ENCODE measurements at regions not wholly inside any gene's neighbourhood (a gene's known extent, or its start where the extent isn't known, plus 50 kb on each side); places are given as distances from the start of the nearest gene placed in this dataset.

GRCh38 chr11:113569391-113569790 is 94.2 kb upstream of the DRD2 start:
- Histone ChIP-seq H3K9me3 (replicated peaks; ENCODE audit: control insufficient read depth, insufficient read depth, low read length) (no peaks in the 10 kb centered on the region), H3K4me3 (no peak overlapping the region), H3K36me3 (ENCODE audit: control insufficient read depth in 2 of 2, insufficient read depth in 2 of 2, low read length in 1 of 2) (no peaks in the 10 kb centered on the region), H3K9ac (ENCODE audit: control insufficient read depth, insufficient read depth, low read length) (no peak overlapping the region), H3K4me1 (ENCODE audit: control insufficient read depth, insufficient read depth, low read length) (no peaks in the 10 kb centered on the region), H3K27ac (ENCODE audit: control insufficient read depth, insufficient read depth) (no peak overlapping the region), H2AFZ (ENCODE audit: control insufficient read depth, low read depth, low read length) (no peak overlapping the region), H3K27me3 (replicated peaks in 1 of 2; ENCODE audit: control insufficient read depth in 2 of 2, insufficient read depth in 2 of 2, low read length in 1 of 2) (no peaks in the 10 kb centered on the region; a peak in 1 of 4 replicates), H3K79me2 (ENCODE audit: control insufficient read depth, insufficient read depth, low read length) (no peaks in the 10 kb centered on the region), H3K4me2 (ENCODE audit: control insufficient read depth, insufficient read depth) (no peak overlapping the region), H4K20me1 (ENCODE audit: control insufficient read depth, insufficient read depth) (no peaks in the 10 kb centered on the region)
- SMC1A ChIA-PET (ENCODE audit: uncharacterized antibody, unreplicated experiment) = interaction anchor here (0.5 kb wide), 1 partner anchor 53 kb away, joined by 3 read pairs; no protein-coding TSS in a partner anchor
- FAIRE-seq (no peak), ATAC-seq (no peak), DNase-seq (ENCODE audit: low read depth, low spot score) (no peak)
- POLR2A ChIA-PET = no interaction called here
- 22% methylated on average over 3 of the region's 3 CpGs for WGBS (ENCODE audit: insufficient coverage, insufficient replicate concordance, low lambda C conversion rate, missing lambda C conversion rate)
- in situ Hi-C loops (cut with MboI) = no loop called here
- CTCF ChIA-PET = interaction anchor here (1.0 kb wide), 1 partner anchor 10 kb away, joined by 6 read pairs; no protein-coding TSS in a partner anchor
- RAD21 ChIA-PET (ENCODE audit: unreplicated experiment) = no interaction called here
- BruUV-seq (replicated peaks) = no TSS peak
- TF ChIP-seq JUND (IDR thresholded peaks at IDR 0.05; ENCODE audit: low read depth, low read length) = no peak
- no peak for TF ChIP-seq FOXM1 (IDR thresholded peaks at IDR 0.05; ENCODE audit: low read depth, low read length)
- no peak for TF ChIP-seq RB1 (IDR thresholded peaks at IDR 0.05; ENCODE audit: borderline replicate concordance)
- intact Hi-C loops (cut with micrococcal nuclease; ENCODE audit: unreplicated experiment) = no loop called here

DNA sequence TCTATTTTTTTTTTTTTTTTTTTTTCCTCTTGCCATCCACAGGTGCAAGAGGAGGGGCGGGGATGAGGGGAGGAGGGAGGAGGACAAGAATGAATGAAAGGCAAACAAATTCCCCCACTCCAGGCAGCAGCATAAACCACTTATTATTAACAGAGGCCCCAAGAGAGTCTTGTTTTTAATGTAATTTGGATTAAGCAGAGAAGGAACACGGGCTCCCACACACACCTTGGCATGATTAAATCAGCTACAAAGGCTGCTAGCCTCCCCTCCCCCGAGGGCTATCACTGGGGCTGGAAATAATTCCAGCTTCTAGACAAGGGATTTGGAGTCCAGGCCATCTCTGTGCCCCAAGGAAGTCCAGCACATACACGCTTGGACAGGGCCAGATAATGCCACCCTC is 93.4 kb upstream of the DRD2 start:
- WGBS (ENCODE audit: insufficient coverage, insufficient replicate concordance, low lambda C conversion rate, missing lambda C conversion rate) = 2% methylated on average over 3 of the region's 4 CpGs
- H3K4me2 ChIP-seq (ENCODE audit: control insufficient read depth, insufficient read depth) = no peak overlapping the region
- TF ChIP-seq ZNF622 (IDR thresholded peaks at IDR 0.05) (no peak), PKNOX1 (IDR thresholded peaks at IDR 0.05) (no peak), IRF4 (IDR thresholded peaks at IDR 0.05; ENCODE audit: low read depth, low read length) (no peak), ETV6 (conservative IDR thresholded peaks at IDR 0.05 in 1 of 2, IDR thresholded peaks at IDR 0.05 in 1 of 2; ENCODE audit: borderline replicate concordance in 1 of 2, low read depth in 1 of 2) (no peak), CBFB (IDR thresholded peaks at IDR 0.05; ENCODE audit: low read depth) (no peak), EP300 (IDR thresholded peaks at IDR 0.05; ENCODE audit: borderline replicate concordance in 1 of 2, control insufficient read depth in 1 of 2, low read depth in 2 of 2, low read length in 2 of 2) (no peak), CBX5 (IDR thresholded peaks at IDR 0.05; ENCODE audit: low read depth) (no peak), HDAC6 (IDR thresholded peaks at IDR 0.05; ENCODE audit: unreplicated experiment) (no peak), RAD51 (IDR thresholded peaks at IDR 0.05) (no peak), FOS (IDR thresholded peaks at IDR 0.05; ENCODE audit: borderline replicate concordance, extremely low read depth, insufficient read length) (no peak)
- TF ChIP-seq, protein P1, sequence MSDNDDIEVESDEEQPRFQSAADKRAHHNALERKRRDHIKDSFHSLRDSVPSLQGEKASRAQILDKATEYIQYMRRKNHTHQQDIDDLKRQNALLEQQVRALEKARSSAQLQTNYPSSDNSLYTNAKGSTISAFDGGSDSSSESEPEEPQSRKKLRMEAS (IDR thresholded peaks at IDR 0.05; ENCODE audit: low read depth, low read length) = no peak
- TF ChIP-seq, protein P2, sequence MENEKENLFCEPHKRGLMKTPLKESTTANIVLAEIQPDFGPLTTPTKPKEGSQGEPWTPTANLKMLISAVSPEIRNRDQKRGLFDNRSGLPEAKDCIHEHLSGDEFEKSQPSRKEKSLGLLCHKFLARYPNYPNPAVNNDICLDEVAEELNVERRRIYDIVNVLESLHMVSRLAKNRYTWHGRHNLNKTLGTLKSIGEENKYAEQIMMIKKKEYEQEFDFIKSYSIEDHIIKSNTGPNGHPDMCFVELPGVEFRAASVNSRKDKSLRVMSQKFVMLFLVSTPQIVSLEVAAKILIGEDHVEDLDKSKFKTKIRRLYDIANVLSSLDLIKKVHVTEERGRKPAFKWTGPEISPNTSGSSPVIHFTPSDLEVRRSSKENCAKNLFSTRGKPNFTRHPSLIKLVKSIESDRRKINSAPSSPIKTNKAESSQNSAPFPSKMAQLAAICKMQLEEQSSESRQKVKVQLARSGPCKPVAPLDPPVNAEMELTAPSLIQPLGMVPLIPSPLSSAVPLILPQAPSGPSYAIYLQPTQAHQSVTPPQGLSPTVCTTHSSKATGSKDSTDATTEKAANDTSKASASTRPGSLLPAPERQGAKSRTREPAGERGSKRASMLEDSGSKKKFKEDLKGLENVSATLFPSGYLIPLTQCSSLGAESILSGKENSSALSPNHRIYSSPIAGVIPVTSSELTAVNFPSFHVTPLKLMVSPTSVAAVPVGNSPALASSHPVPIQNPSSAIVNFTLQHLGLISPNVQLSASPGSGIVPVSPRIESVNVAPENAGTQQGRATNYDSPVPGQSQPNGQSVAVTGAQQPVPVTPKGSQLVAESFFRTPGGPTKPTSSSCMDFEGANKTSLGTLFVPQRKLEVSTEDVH (IDR thresholded peaks at IDR 0.05; ENCODE audit: low read depth, partially characterized antibody) = no peak

More for the DNA sequence above, 93.4 kb upstream of the DRD2 start:
- no peak for DNase-seq (ENCODE audit: low read depth, low spot score)
- H3K4me1 ChIP-seq (ENCODE audit: control insufficient read depth, insufficient read depth, low read length) = no peaks in the 10 kb centered on the region
- SMC1A ChIA-PET (ENCODE audit: uncharacterized antibody, unreplicated experiment) = no interaction called here
- BruUV-seq (replicated peaks) = no TSS peak
- ATAC-seq = no peak
- CTCF ChIA-PET = interaction anchor here (1.0 kb wide), 1 partner anchor 10 kb away, joined by 6 read pairs; no protein-coding TSS in a partner anchor
- H3K4me3 ChIP-seq = no peak overlapping the region
- in situ Hi-C loops (cut with MboI) = no loop called here
- POLR2A ChIA-PET = no interaction called here
- intact Hi-C loops (cut with micrococcal nuclease; ENCODE audit: unreplicated experiment) = no loop called here
- no peaks in the 10 kb centered on the region for H3K79me2 ChIP-seq (ENCODE audit: control insufficient read depth, insufficient read depth, low read length)
- H2AFZ ChIP-seq (ENCODE audit: control insufficient read depth, low read depth, low read length) = no peak overlapping the region
- no peak for FAIRE-seq
- H3K27ac ChIP-seq (ENCODE audit: control insufficient read depth, insufficient read depth) = no peak overlapping the region
- no peaks in the 10 kb centered on the region for H3K9me3 ChIP-seq (replicated peaks; ENCODE audit: control insufficient read depth, insufficient read depth, low read length)
- H4K20me1 ChIP-seq (ENCODE audit: control insufficient read depth, insufficient read depth) = no peaks in the 10 kb centered on the region
- RAD21 ChIA-PET (ENCODE audit: unreplicated experiment) = no interaction called here
- H3K36me3 ChIP-seq (ENCODE audit: control insufficient read depth in 2 of 2, insufficient read depth in 2 of 2, low read length in 1 of 2) = no peaks in the 10 kb centered on the region
- no peak overlapping the region for H3K9ac ChIP-seq (ENCODE audit: control insufficient read depth, insufficient read depth, low read length)
- no peaks in the 10 kb centered on the region; a peak in 1 of 4 replicates for H3K27me3 ChIP-seq (replicated peaks in 1 of 2; ENCODE audit: control insufficient read depth in 2 of 2, insufficient read depth in 2 of 2, low read length in 1 of 2)
